GM23338 (cell line): ENCODE measurements at regions not wholly inside any gene's neighbourhood (a gene's known extent, or its start where the extent isn't known, plus 50 kb on each side); places are given as distances from the start of the nearest gene placed in this dataset.

Source experiments
- ATAC-seq: fragments of 200-7000 bp; cut with Tn5 transposase; 3 replicates; pipeline ENCODE4 v1.9.1; 2020
- DNase-seq: peaks from one replicate; pipeline ENCODE4 v3.0.0-alpha.2; 2015; ENCODE audit warnings: low spot score
- H2AFZ ChIP-seq: fragments of 200-600 bp; sonication (generic); 2 replicates; pipeline ENCODE4 v1.8.0; 2016; ENCODE audit warnings: antibody characterized with exemption, mild to moderate bottlenecking, moderate library complexity
- H3F3A ChIP-seq: fragments of 200-600 bp; sonication (generic); replicated peaks from 2 replicates; pipeline ENCODE4 v1.8.0; 2017; ENCODE audit warnings: antibody characterized with exemption, mixed run types, low read depth
- H3K27ac ChIP-seq: fragments of 200-600 bp; sonication (generic); 2 replicates; pipeline ENCODE4 v1.6.1; 2016; ENCODE audit warnings: low read depth
- H3K27me3 ChIP-seq: fragments of 200-600 bp; sonication (generic); 2 replicates; pipeline ENCODE4 v1.8.0; 2016; ENCODE audit warnings: mild to moderate bottlenecking, mixed run types, moderate library complexity; ENCODE audit not compliant: insufficient read depth
- H3K36me3 ChIP-seq: fragments of 200-600 bp; sonication (generic); 2 replicates; pipeline ENCODE4 v1.8.0; 2016; ENCODE audit warnings: mild to moderate bottlenecking; ENCODE audit not compliant: insufficient read depth
- H3K4me1 ChIP-seq: fragments of 200-600 bp; sonication (generic); 2 replicates; pipeline ENCODE4 v1.8.0; 2016; ENCODE audit warnings: mild to moderate bottlenecking, moderate library complexity; ENCODE audit not compliant: insufficient read depth
- H3K4me2 ChIP-seq: fragments of 200-600 bp; sonication (generic); 2 replicates; pipeline ENCODE4 v1.7.1; 2017; ENCODE audit warnings: mixed run types
- H3K4me3 ChIP-seq: fragments of 200-600 bp; sonication (generic); 2 replicates; pipeline ENCODE4 v1.6.1; 2016; ENCODE audit warnings: mixed run types
- H3K79me2 ChIP-seq: fragments of 200-600 bp; sonication (generic); replicated peaks from 2 replicates; pipeline ENCODE4 v1.8.0; 2017; ENCODE audit warnings: mild to moderate bottlenecking; ENCODE audit not compliant: insufficient read depth
- H3K9me2 ChIP-seq: fragments of 200-600 bp; sonication (generic); 2 replicates; pipeline ENCODE4 v1.8.0; 2017; ENCODE audit not compliant: insufficient read depth
- H4K20me1 ChIP-seq: fragments of 200-600 bp; sonication (generic); replicated peaks from 2 replicates; pipeline ENCODE4 v1.8.0; 2017; ENCODE audit warnings: mild to moderate bottlenecking; ENCODE audit not compliant: insufficient read depth
- H3K27ac Mint-ChIP-seq: 2 replicates; pipeline ENCODE4 v1.8.0; 2020; ENCODE audit warnings: inconsistent platforms, mild to moderate bottlenecking, moderate library complexity, mixed read lengths
- H3K27me3 Mint-ChIP-seq: 3 replicates; pipeline ENCODE4 v1.8.0; 2022; ENCODE audit warnings: low read depth, mild to moderate bottlenecking, moderate library complexity, mixed read lengths, inconsistent platforms; ENCODE audit not compliant: insufficient read depth, poor library complexity
- H3K36me3 Mint-ChIP-seq: 3 replicates; pipeline ENCODE4 v1.8.0; 2021; ENCODE audit warnings: low read depth, mild to moderate bottlenecking, inconsistent platforms, moderate library complexity, mixed read lengths
- H3K4me1 Mint-ChIP-seq: 3 replicates; pipeline ENCODE4 v1.8.0; 2020; ENCODE audit warnings: mild to moderate bottlenecking, inconsistent platforms, mixed read lengths
- H3K4me3 Mint-ChIP-seq: 3 replicates; pipeline ENCODE4 v1.8.0; 2021; ENCODE audit warnings: moderate library complexity, mild to moderate bottlenecking, inconsistent platforms, mixed read lengths
- H3K9me3 Mint-ChIP-seq: 3 replicates; pipeline ENCODE4 v1.8.0; 2020; ENCODE audit warnings: moderate library complexity, mild to moderate bottlenecking, inconsistent platforms, mixed read lengths
- CREB1 ChIP-seq: fragments of 250-450 bp; sonication (Bioruptor Pico); IDR thresholded peaks from 2 replicates; pipeline ENCODE4 v1.5.0; 2020; ENCODE audit warnings: low read depth, mild to moderate bottlenecking, moderate library complexity
- CTCF ChIP-seq, 2 experiments: fragments of 200-600 bp in 1 of 2; sonication (generic) in 1 of 2; conservative IDR thresholded peaks; 2 replicates each; pipeline versions ENCODE4 v1.5.1 to v1.6.1; 2016 to 2017; ENCODE audit warnings: antibody characterized with exemption in 2 of 2, low read depth in 2 of 2, mild to moderate bottlenecking in 2 of 2, moderate library complexity in 1 of 2
- EZH2 ChIP-seq: fragments of 200-600 bp; sonication (generic); IDR thresholded peaks from one replicate; pipeline ENCODE4 v1.8.0; 2017; ENCODE audit warnings: antibody characterized with exemption, mild to moderate bottlenecking, low read depth; ENCODE audit not compliant: unreplicated experiment
- EZH2phosphoT487 ChIP-seq: fragments of 200-600 bp; sonication (generic); IDR thresholded peaks from one replicate; pipeline ENCODE4 v1.8.1; 2018; ENCODE audit warnings: antibody characterized with exemption; ENCODE audit not compliant: unreplicated experiment
- JUNB ChIP-seq: IDR thresholded peaks from one replicate; pipeline ENCODE4 v1.6.1; 2016; ENCODE audit warnings: antibody characterized with exemption; ENCODE audit not compliant: unreplicated experiment
- NANOG ChIP-seq: IDR thresholded peaks from 2 replicates; pipeline ENCODE4 v1.6.1; 2016; ENCODE audit warnings: antibody characterized with exemption, borderline replicate concordance
- STAT1 ChIP-seq: IDR thresholded peaks from one replicate; pipeline ENCODE4 v1.6.1; 2016; ENCODE audit warnings: antibody characterized with exemption; ENCODE audit not compliant: unreplicated experiment
- ZNF114 ChIP-seq: fragments of 250-450 bp; sonication (Bioruptor Pico); IDR thresholded peaks from 2 replicates; pipeline ENCODE4 v1.5.0; 2020; ENCODE audit warnings: mild to moderate bottlenecking, moderate library complexity
- ZNF462 ChIP-seq: fragments of 250-450 bp; sonication (Bioruptor Pico); IDR thresholded peaks from 2 replicates; pipeline ENCODE4 v1.5.0; 2020; ENCODE audit warnings: mild to moderate bottlenecking, moderate library complexity

GRCh38 chr1:70892140-70892539 is 155.5 kb downstream of the PTGER3 start (continued):
- TF ChIP-seq ZNF462, result no peak

- Histone ChIP-seq H3K79me2 (no peaks in the 10 kb centered on the region), H3K4me1 (peaks cover 9% of the 10 kb centered on the region; the same call in 1 of the 2 replicates), H4K20me1 (no peaks in the 10 kb centered on the region), H2AFZ (no peak overlapping the region), H3K4me3 (no peak overlapping the region), H3K36me3 (no peaks in the 10 kb centered on the region), H3K4me2 (no peak overlapping the region), H3K27me3 (no peaks in the 10 kb centered on the region), H3K9me2 (no peaks in the 10 kb centered on the region), H3F3A (no peaks in the 10 kb centered on the region), H3K27ac (no peak overlapping the region)
- Mint-ChIP-seq H3K9me3 (no peaks in the 10 kb centered on the region), H3K4me3 (no peak overlapping the region), H3K36me3 (no peaks in the 10 kb centered on the region), H3K4me1 (peaks cover 19% of the 10 kb centered on the region), H3K27ac (no peak overlapping the region), H3K27me3 (no peaks in the 10 kb centered on the region)
- DNase-seq (no peak), ATAC-seq (no peak)
- TF ChIP-seq ZNF462 (no peak), ZNF114 (CRISPR knock-in tag) (no peak), NANOG (no peak), CTCF (conservative IDR thresholded peaks at IDR 0.05; ENCODE audit: low read depth in 2 of 2) (no peak), EZH2phosphoT487 (no peak), STAT1 (no peak), JUNB (no peak), CREB1 (CRISPR knock-in tag) (no peak), EZH2 (no peak)
Measured at GRCh38 chr1:70892930-70893329, 154.7 kb downstream of the PTGER3 start.
